Kidney capillary endothelial cell (primary cell): ENCODE measurements at regions not wholly inside any gene's neighbourhood (a gene's known extent, or its start where the extent isn't known, plus 50 kb on each side); places are given as distances from the start of the nearest gene placed in this dataset.
"Not testable (repeated sequence)": the region's sequence is repeated elsewhere in the genome, so short reads cannot be mapped to it uniquely, and the experiment has no call there.

Experiments used
- DNase-seq: peaks from one replicate; pipeline ENCODE4 v3.0.0-alpha.2; 2018; ENCODE audit warnings: low spot score

DNA sequence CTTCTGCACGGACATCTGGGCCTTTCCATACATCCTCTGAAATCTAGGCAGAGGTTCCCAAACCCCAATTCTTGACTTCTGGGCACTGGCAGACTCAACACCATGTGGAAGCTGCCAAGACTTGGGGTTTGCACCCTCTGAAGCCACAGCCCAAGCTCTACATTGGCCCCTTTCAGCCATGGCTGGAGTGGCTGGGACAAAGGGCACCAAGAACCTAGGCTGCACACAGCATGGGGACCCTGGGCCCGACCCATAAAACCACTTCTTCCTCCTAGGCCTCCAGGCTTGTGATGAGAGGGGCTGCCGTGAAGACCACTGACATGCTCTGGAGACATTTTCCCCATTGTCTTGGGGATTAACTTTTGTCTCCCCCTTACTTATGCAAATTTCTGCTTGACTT lies 158.0 kb downstream of the GNAI1 start:
- DNase-seq = not testable (repeated sequence)

GRCh38 chr7:80288175-80289122 lies 153.8 kb downstream of the GNAI1 start:
- DNase-seq = no peak

DNA sequence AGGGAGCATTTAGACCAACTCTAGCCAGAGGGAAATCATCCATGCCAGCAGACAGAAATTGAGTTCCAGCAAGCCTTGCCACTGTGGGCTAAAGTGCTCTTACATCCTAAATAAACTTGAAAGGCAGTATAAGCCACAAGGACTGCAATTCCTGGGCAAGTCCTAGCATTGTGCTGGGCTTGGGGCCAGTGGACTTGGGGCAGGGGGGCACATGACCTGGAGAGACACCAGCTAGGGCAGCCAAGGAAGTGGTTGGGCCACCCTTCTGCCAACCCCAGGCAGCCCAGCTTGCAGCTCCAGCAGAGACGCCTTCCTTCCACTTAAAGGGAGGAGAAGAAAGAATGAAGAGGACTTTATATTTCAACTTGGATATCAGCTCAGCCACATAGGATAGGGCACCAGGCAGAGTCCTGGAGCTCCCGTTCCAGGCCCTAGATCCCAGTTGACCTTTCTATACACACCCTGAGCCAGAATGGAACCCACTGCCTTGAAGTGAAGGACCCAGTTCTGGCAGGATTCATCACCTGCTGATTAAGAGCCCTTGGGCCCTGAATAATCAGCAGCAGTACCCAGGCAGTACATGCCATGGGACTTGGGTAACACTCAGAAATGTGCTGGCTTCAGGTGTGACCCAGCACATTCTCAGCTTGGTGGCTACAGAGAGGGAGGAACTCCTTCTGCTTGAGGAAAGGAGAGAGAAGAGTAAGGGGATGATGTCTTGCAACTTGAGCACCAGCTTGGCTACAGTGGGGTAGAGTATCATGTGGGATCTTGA lies 153.0 kb downstream of the GNAI1 start:
- DNase-seq = no peak

DNA sequence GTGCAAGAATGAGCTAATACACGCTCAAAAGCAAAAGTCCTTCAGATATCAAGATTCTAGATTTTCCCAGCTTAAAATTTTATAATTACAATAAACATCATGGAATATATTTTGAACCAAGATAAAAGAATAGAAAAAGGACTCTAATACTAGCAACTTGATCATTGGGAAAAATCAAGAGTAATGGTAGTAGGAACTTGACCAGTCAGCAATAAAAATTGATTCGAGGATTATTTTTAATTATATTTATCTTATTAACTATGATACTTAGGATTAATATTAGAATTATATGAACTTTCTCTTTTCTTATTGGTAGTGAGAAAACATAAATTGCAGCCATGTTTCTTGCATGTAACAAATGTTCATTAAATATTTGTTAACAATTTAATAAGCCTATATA lies 152.0 kb downstream of the GNAI1 start:
- DNase-seq = no peak

DNA sequence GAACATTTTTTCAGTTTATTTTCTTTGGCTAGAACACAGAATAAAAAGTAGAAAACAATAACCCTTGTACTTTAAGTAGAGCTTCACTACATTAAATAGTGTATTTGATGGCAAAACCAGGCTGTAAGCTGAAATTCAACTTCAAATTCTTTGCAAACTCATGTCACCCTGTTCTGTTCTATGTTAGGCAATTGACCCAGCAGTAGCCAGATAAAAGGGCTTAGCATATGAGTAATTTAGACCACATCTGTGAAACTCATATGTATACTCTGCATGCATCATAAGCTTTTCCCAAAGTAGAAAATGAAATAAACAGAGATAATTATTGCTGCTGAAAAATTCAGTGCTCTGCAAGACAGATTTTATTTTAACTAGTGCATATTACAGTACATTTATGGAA lies 150.2 kb downstream of the GNAI1 start:
- DNase-seq = no peak

GRCh38 chr7:80279760-80280159 lies 145.1 kb downstream of the GNAI1 start:
- DNase-seq = peak; percentile 44

GRCh38 chr7:80278737-80279136 lies 144.1 kb downstream of the GNAI1 start:
- peak; percentile 13 for DNase-seq

GRCh38 chr7:80277434-80278427 lies 143.1 kb downstream of the GNAI1 start:
- DNase-seq = peak; percentile 68
